SW480 (cell line): ENCODE measurements at regions not wholly inside any gene's neighbourhood (a gene's known extent, or its start where the extent isn't known, plus 50 kb on each side); places are given as distances from the start of the nearest gene placed in this dataset.
"Not testable (repeated sequence)": the region's sequence is repeated elsewhere in the genome, so short reads cannot be mapped to it uniquely, and the experiment has no call there.

Source experiments
- DNase-seq: peaks from one replicate; pipeline ENCODE4 v3.0.0-alpha.2; 2016; ENCODE audit warnings: low spot score

- no peak for DNase-seq
Measured at GRCh38 chr5:67985686-67986387, 229.7 kb upstream of the PIK3R1 start.

- no peak for DNase-seq
Measured at GRCh38 chr5:67984546-67984945, 231.0 kb upstream of the PIK3R1 start.

GRCh38 chr5:67983251-67984110 lies 232.1 kb upstream of the PIK3R1 start:
- DNase-seq: peak; percentile 53

- not testable (repeated sequence) for DNase-seq
Measured at GRCh38 chr5:67982160-67982559, 233.4 kb upstream of the PIK3R1 start.

- DNase-seq: no peak
Measured at GRCh38 chr5:67978171-67978570, 237.4 kb upstream of the PIK3R1 start.

GRCh38 chr5:67976891-67977601 lies 238.5 kb upstream of the PIK3R1 start:
- no peak for DNase-seq

GRCh38 chr5:67976181-67976580 lies 239.4 kb upstream of the PIK3R1 start:
- no peak for DNase-seq

- DNase-seq: no peak
Measured at GRCh38 chr5:67974471-67974870, 241.1 kb upstream of the PIK3R1 start.

- no peak for DNase-seq
Measured at GRCh38 chr5:67974054-67974453, 241.5 kb upstream of the PIK3R1 start.

- DNase-seq: no peak
Measured at GRCh38 chr5:67971971-67972821, 243.4 kb upstream of the PIK3R1 start.

GRCh38 chr5:67971223-67971830 lies 244.2 kb upstream of the PIK3R1 start:
- no peak for DNase-seq

GRCh38 chr5:67969631-67970030 lies 245.9 kb upstream of the PIK3R1 start:
- DNase-seq: no peak

GRCh38 chr5:67969176-67969575 lies 246.4 kb upstream of the PIK3R1 start:
- no peak for DNase-seq

- DNase-seq: no peak
Measured at GRCh38 chr5:67966712-67967111, 248.8 kb upstream of the PIK3R1 start.

- no peak for DNase-seq
Measured at GRCh38 chr5:67964619-67965018, 250.9 kb upstream of the PIK3R1 start.

GRCh38 chr5:67963789-67964519 lies 251.6 kb upstream of the PIK3R1 start:
- DNase-seq: no peak

GRCh38 chr5:67960939-67961338 lies 254.6 kb upstream of the PIK3R1 start:
- DNase-seq: no peak

GRCh38 chr5:67957374-67957773 lies 258.2 kb upstream of the PIK3R1 start:
- no peak for DNase-seq

GRCh38 chr5:67954351-67954750 lies 261.2 kb upstream of the PIK3R1 start:
- DNase-seq: no peak

- DNase-seq: no peak
Measured at GRCh38 chr5:67942421-67942820, 273.1 kb upstream of the PIK3R1 start.
